ENCODE measurements at regions not wholly inside any gene's neighbourhood (a gene's known extent, or its start where the extent isn't known, plus 50 kb on each side); places are given as distances from the start of the nearest gene placed in this dataset.
"Not testable (repeated sequence)": the region's sequence is repeated elsewhere in the genome, so short reads cannot be mapped to it uniquely, and the experiment has no call there.

DNA sequence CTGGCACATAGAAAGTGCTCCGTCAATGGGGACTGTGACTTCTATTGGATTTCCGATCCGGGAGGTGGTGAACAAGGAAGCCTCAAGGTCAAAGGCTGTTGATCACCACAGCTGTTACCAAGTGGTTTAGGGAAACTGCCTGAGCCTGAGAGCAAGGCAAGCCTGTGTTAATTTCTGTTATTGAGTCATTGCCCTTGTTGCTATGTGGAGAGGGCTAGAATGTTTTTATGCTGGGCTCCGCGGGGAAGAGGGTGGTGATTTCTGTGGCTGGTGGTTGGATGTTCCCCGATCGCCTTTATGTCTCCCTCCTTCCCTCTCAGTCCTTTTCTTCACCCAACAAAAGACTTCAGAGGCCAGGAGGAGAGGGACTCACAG, 108.5 kb upstream of the ALX4 start:
- no peak for FAIRE-seq

GRCh38 chr11:44421090-44421675, 111.2 kb upstream of the ALX4 start:
- FAIRE-seq = no peak

GRCh38 chr11:44423289-44423688, 113.3 kb upstream of the ALX4 start:
- FAIRE-seq = no peak

- FAIRE-seq = no peak
These were observed 114.9 kb upstream of the ALX4 start for GRCh38 chr11:44424841-44425240.

- FAIRE-seq = no peak
These were observed 116.2 kb upstream of the ALX4 start for GRCh38 chr11:44426119-44426518.

DNA sequence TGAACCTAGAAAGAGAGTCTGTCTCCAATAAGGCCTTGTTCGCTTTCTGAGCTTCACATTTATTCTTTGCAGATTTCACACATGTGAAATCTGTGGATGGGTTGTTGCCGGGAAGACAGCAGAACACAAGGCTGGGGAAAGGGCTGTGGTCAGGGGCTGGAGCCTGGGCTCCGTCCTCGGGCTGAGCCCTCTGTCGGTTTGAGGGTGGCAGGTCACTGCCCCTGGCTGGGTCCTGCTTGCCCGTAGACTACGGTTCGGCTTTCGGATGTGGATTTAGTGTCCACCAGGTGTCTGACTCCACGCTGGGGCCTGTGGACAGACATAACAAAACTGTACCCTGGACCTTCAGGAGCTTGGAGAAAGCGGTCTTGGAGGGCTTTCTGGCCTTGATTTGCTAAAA, 117.0 kb upstream of the ALX4 start:
- FAIRE-seq = no peak

GRCh38 chr11:44427432-44427831, 117.5 kb upstream of the ALX4 start:
- no peak for FAIRE-seq

GRCh38 chr11:44430140-44430539, 120.2 kb upstream of the ALX4 start:
- FAIRE-seq = no peak

DNA sequence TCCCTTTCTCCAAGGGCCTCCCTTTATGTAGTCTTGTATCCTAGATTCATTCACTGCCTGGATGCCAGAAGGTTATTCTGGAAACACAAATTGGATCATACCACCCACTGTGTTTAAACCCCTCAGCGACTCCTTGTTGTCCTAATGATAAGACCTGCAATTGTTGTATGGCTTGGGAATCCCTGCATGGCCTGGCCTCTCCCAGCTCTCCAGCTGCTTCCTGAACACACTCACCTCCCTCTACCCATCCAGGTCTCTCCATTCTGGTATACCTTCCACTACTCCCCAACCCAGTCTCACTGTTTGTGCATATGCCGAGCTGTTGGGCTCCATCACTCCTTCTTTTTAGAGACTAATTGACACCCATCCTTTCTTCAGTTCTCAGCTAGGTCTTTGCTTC, 124.3 kb upstream of the ALX4 start:
- FAIRE-seq = no peak

DNA sequence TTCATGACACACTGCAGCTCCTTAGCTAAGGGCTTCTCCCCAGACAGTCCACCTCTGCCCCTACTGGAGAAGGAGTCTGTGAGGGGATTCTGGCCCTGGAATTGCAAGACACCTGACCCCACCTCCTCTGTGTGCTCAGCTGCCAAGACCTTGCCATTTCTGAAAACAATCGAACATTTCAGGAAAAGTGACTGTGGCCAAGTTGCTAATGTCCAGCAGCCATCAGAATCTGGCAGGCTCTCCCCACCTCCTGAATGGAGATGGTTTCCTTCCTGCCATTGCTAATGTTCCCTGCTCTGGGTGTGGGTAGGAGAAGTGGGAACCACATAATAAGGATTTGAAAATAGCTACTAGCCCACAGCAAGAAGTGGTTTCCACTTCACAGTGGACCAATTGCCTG, 127.2 kb upstream of the ALX4 start:
- no peak for FAIRE-seq

DNA sequence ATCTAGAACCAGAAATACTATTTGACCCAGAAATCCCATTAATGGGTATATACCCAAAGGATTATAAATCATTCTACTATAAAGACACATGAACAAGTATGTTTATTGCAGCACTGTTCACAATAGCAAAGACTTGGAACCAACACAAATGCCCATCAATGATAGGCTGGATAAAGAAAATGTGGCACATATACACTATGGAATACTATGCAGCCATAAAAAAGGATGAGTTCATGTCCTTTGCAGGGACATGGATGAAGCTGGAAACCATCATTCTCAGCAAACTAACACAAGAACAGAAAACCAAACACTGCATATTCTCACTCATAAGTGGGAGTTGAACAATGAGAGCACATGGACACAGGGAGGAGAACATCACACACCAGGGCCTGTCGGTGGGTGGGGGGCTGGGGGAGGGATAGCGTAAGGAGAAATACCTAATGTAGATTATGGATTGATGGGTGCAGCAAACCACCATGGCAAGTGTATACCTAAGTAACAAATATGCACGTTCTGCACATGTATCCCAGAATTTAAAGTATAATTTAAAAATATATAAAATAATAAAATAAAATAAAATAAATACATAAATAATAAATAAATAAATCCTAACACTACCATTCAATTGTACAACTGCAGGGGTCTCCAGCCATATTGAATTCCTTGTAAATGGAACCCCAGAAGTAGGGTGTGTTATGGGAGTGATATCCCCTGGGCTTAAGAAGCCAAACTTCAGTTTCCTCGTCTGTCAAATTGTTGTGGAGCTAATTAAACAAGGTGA, 122.4 kb upstream of the CD82 start:
- FAIRE-seq = not testable (repeated sequence)

GRCh38 chr11:44443836-44444769, 121.4 kb upstream of the CD82 start:
- FAIRE-seq = no peak

DNA sequence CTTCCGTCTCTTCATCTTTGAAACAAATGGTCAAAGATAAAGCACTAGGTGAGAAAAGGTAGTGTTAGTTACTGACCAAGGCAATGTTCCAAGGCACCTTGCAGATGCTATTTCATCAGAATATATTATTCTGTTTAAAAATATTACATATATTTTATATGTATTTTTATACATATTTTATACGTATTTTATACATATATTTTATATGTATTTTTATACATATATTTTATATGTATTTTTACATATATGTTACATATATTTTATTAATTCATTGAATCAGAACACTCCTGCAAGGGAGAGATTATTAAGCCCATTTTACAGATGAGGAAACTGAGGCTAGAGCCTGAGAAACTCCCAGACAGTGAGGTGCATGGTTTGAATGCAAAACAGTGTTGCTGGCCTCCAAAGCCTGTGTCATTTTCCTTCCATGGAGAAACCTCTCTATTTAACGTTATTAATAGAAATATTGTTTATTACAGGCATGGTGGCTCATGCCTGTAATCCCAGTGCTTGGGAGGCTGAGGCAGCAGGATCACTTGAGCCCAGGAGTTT, 120.6 kb upstream of the CD82 start:
- peak; percentile 98 for FAIRE-seq

DNA sequence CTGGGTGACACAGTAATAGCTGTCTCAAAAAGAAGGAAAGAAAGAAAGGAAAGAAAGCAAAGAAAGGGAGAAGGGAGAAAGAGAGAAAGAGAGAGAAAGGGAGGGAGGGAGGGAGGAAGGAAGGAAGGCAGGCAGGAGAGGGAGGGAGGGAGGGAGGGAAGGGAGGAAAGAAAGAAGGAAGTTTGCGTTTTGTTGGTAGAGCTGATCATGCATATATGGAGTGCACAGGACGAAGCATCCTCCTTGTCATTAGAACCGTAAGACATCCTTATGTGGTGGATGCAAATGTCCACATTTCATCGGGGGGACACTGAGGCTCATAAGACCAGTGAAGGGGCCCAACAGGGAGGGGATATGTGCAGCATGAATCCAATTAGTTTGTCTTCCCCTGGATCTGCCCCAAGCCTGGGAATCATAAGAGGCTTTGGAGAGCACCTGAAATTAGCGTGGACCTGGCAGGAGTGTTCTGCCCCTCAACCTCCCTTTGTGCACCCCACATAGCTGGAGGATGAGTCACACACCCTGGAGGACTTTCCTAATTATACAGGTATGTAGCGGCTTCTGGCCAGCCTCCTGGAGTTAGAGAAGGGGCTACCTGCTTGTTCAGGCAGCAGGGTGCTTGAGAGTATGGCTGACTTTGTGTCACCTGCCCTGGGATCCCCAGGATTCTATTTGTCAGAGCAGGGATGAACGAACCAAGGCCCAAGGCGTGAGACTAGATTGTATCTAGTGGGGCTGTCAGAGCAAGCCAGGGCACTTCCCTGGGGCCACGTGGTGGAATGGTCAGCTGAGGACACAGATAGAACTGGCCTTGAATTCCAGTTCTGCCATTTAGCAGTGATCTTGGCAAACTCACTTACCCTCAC, 119.7 kb upstream of the CD82 start:
- no peak for FAIRE-seq

DNA sequence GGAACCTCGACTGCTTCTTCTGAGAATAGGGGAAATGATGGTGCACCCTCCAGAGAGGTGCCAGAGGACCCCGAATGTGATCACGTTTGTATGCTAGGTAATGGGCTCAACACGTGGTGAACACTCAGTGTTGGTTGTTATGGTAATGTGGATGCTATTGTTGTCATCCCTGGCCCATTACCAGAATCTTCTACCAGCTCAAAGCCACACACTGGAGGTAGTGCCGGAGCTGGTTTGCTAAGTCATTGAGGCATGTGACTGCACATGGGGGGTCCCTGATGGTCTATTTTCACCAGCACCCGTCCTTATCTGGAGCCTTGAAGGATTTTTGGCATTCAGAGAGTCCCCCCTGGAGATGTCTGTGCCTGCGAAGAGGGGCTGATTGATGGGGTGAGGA, 119.1 kb upstream of the CD82 start:
- FAIRE-seq = no peak

GRCh38 chr11:44446996-44447771, 118.3 kb upstream of the CD82 start:
- FAIRE-seq = no peak

DNA sequence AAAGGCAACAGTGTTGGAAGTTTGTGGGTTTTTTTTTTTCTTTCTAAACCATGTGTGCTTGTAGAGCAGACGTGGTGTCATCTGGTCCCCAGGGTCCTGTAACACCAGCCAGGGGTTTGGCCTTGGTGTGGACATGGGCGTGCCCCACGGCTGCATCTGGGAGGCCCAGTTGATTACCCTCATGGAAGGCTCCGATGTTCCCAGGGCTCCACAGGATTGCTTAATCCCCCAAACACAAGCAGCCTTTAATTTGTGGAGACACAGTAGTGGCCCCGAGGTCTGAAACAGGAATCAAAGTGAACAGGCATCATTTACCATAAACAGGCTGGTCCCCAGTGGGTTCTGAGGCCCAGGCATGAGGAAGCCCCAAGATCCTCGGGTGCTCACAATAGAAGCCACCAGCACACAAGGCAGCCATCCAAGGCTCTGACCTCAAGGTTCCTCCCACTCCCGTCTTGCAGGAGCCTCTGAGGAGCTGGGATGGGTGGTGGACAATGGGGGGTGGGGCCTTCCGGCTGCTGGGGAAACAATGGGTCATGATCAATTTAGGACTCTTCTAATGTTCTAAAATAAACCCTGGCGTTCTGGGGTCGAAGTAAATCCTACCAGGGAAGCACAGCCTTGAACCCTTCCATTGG, 115.0 kb upstream of the CD82 start:
- FAIRE-seq = no peak

- no peak for FAIRE-seq
These were observed 113.8 kb upstream of the CD82 start for GRCh38 chr11:44451706-44452105.

- no peak for FAIRE-seq
These were observed 112.5 kb upstream of the CD82 start for GRCh38 chr11:44452827-44453572.

DNA sequence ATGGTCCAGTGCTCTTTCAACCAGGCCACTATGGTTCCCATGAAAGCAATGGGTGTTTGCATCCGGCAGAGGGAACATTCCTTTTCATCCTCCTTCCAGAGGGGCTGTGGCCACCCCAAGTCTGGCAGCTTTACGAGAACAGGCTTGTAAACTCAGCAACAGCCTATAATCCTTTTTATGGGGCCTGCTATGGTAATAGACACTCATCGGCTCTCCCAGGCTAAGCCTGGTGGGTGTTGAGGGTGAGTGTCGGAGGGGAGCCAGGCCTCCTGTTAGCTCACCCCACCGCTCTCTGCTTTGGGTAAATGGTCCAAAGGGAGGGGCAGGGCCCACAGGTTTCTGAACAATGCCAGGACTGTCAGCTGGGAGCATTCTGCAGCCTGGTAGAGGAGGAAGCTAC, 111.6 kb upstream of the CD82 start:
- FAIRE-seq = no peak

Data from A204.1 (cell line).